WERI-Rb-1 (cell line): ENCODE measurements at regions not wholly inside any gene's neighbourhood (a gene's known extent, or its start where the extent isn't known, plus 50 kb on each side); places are given as distances from the start of the nearest gene placed in this dataset.
"Not testable (repeated sequence)": the region's sequence is repeated elsewhere in the genome, so short reads cannot be mapped to it uniquely, and the experiment has no call there.

Experiments
- DNase-seq: peaks from one replicate; pipeline ENCODE4 v3.0.0-alpha.2; 2020
- H3K27ac ChIP-seq: fragments of 250-450 bp; sonication (Bioruptor Pico); 2 replicates; pipeline ENCODE4 v1.5.1; 2020; ENCODE audit warnings: mild to moderate bottlenecking, moderate library complexity
- H3K27me3 ChIP-seq: fragments of 250-450 bp; sonication (Bioruptor Pico); 2 replicates; pipeline ENCODE4 v1.5.1; 2021; ENCODE audit warnings: mild to moderate bottlenecking, low read depth, moderate library complexity; ENCODE audit not compliant: insufficient read depth, severe bottlenecking
- H3K36me3 ChIP-seq: fragments of 250-450 bp; sonication (Bioruptor Pico); 2 replicates; pipeline ENCODE4 v1.5.1; 2020; ENCODE audit warnings: mild to moderate bottlenecking, moderate library complexity
- H3K4me3 ChIP-seq: 2 replicates; pipeline ENCODE4 v1.5.1; 2011; ENCODE audit warnings: low read depth, mild to moderate bottlenecking, control low read depth, low read length
- H3K9me3 ChIP-seq: fragments of 250-450 bp; sonication (Bioruptor Pico); 2 replicates; pipeline ENCODE4 v1.5.1; 2021; ENCODE audit warnings: mild to moderate bottlenecking, moderate library complexity; ENCODE audit not compliant: severe bottlenecking
- TF ChIP-seq, protein P1 (sequence below): IDR thresholded peaks from 2 replicates; pipeline ENCODE4 v1.5.1; 2011; ENCODE audit warnings: low read depth, mild to moderate bottlenecking, control low read depth, inconsistent platforms, low read length

DNA sequence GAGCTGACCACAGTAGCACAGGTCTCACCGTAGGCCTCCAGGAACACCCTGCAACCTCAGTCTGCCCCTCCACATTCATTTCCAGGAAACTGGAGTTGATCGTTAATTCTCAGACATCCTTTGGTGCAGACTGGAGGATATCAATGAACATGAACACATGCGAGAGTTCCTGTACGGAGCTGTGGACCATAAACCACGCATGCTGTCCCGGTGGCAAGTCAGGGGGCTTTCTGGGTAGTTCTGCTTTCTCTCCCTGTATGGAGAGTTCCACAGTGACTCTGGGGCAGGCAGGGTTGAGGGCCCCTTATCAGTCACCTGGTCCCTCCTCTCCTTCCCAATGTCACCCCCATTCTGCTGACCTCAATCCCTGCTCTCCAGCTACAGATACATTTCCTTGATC lies 55.5 kb upstream of the URI1 start:
- TF ChIP-seq, protein P1, sequence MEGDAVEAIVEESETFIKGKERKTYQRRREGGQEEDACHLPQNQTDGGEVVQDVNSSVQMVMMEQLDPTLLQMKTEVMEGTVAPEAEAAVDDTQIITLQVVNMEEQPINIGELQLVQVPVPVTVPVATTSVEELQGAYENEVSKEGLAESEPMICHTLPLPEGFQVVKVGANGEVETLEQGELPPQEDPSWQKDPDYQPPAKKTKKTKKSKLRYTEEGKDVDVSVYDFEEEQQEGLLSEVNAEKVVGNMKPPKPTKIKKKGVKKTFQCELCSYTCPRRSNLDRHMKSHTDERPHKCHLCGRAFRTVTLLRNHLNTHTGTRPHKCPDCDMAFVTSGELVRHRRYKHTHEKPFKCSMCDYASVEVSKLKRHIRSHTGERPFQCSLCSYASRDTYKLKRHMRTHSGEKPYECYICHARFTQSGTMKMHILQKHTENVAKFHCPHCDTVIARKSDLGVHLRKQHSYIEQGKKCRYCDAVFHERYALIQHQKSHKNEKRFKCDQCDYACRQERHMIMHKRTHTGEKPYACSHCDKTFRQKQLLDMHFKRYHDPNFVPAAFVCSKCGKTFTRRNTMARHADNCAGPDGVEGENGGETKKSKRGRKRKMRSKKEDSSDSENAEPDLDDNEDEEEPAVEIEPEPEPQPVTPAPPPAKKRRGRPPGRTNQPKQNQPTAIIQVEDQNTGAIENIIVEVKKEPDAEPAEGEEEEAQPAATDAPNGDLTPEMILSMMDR = no peak
- Histone ChIP-seq H3K27me3 (no peaks in the 10 kb centered on the region), H3K4me3 (no peak overlapping the region), H3K27ac (no peak overlapping the region), H3K9me3 (no peaks in the 10 kb centered on the region), H3K36me3 (no peaks in the 10 kb centered on the region)
- DNase-seq = no peak

DNA sequence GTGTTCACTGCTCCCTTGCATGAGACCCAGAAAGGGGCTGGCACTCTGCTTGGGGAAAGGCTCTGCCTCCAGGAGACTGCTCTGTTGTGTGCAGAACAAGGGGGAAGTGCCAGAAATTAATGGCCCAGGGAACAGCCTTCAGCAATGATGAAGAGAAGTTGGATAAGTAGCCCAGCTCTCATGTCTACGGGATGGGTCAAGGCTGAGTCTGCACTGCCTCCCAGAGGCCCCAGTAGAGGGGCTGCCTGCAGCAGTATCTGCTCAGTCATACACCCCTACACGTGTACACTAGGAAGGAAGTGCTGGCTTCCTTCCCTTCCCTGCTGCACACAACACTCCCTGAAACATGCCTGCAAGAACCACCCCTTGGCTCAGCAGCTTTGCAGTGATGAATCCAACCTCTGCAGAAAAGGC lies 54.6 kb upstream of the URI1 start:
- Histone ChIP-seq H3K36me3 (no peaks in the 10 kb centered on the region), H3K4me3 (no peak overlapping the region), H3K9me3 (no peaks in the 10 kb centered on the region), H3K27ac (no peak overlapping the region), H3K27me3 (no peaks in the 10 kb centered on the region)
- DNase-seq = no peak
- TF ChIP-seq, protein P1 = peak; percentile 37; the same call in 1 of the 2 replicates

DNA sequence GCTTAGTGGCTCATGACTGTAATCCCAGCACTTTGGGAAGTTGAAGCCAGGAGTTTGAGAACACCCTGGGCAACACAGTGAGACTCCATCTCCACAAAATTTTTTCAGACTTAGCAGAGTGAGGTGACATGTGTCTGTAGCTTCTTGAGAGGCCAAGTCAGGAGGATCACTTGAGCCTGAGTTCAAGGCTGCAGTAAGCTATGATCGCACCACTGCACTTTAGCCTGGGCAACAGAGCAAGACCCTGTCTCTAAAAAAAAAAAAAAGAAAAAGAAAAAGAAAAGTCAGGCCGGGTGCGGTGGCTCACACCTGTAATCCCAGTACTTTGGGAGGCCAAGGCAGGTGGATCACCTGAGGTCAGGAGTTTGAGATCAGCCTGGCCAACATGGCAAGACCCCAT lies 54.0 kb upstream of the URI1 start:
- DNase-seq, H3K36me3 ChIP-seq, H3K27me3 ChIP-seq, H3K27ac ChIP-seq, H3K9me3 ChIP-seq, H3K4me3 ChIP-seq: not testable (repeated sequence)

DNA sequence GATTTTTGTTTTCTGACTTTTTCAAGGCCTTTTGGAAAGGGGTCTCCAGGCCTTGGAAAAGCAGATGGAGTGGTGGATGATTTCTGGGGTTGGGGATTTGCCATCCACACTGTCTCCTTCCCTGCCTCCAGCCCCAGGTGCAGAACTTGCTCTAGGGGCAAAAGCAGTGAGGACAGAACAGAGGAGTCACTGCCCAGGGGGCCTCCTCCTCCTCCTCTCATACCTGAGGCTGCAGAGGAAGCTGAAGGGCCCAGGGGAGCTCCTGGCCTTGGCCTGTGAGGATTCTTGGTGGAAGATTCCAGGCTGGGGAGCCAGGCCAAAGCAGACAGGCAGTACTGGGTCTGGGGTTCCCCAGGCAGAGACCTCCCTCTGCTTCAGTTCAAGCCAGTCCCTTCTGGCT lies 52.3 kb upstream of the URI1 start:
- Histone ChIP-seq H3K27ac (no peak overlapping the region), H3K9me3 (no peaks in the 10 kb centered on the region), H3K27me3 (no peaks in the 10 kb centered on the region), H3K4me3 (no peak overlapping the region), H3K36me3 (no peaks in the 10 kb centered on the region)
- no peak for DNase-seq
- TF ChIP-seq, protein P1 = no peak

DNA sequence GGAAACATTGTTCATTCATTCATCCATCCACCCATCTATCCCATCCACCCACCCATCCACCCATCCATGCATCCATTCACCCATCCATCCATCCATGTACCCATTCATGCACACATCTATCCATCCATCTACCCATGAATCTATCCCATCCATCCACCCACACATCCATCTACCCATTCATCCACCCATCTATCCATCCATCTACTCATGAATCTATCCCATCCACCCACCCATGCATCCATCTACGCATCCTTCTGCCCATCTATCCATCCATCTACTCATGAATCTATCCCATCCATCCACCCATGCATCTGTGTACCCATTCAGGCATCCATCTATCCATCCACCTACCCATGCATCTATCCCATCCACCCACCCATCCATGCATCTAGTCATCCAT lies 51.6 kb upstream of the URI1 start:
- DNase-seq = no peak
- Histone ChIP-seq H3K27ac (no peak overlapping the region), H3K9me3 (no peaks in the 10 kb centered on the region), H3K4me3 (no peak overlapping the region), H3K27me3 (no peaks in the 10 kb centered on the region), H3K36me3 (no peaks in the 10 kb centered on the region)
- TF ChIP-seq, protein P1 = no peak
